Kidney (tissue), 13 donors: ENCODE measurements at regions not wholly inside any gene's neighbourhood (a gene's known extent, or its start where the extent isn't known, plus 50 kb on each side); places are given as distances from the start of the nearest gene placed in this dataset.

ENCODE experiments used
- DNase-seq, 5 donors: peaks; one replicate each; pipeline ENCODE4 v3.0.0-alpha.2; 2013 to 2020
- FAIRE-seq: peaks from 2 replicates; lab custom pipeline; 2012; peaks lifted over from hg19 to GRCh38; lab: Jason Lieb, UNC
- H3K27ac ChIP-seq, 2 donors: one replicate each; pipeline ENCODE4 v1.7.0; 2013; ENCODE audit warnings: low read depth in 2 of 2, low read length in 2 of 2, inconsistent platforms in 1 of 2
- H3K27me3 ChIP-seq: one replicate; pipeline ENCODE4 v1.7.1; 2013; ENCODE audit warnings: low read length, inconsistent platforms; ENCODE audit not compliant: control insufficient read depth, insufficient read depth
- H3K36me3 ChIP-seq, 3 donors: one replicate each; pipeline versions ENCODE4 v1.7.0 to v1.7.1; 2013; ENCODE audit warnings: low read length in 3 of 3, control low read depth in 1 of 3, inconsistent platforms in 1 of 3; ENCODE audit not compliant: insufficient read depth in 3 of 3, control insufficient read depth in 2 of 3
- H3K4me1 ChIP-seq, 3 donors: one replicate each; pipeline versions ENCODE4 v1.7.0 to v1.7.1; 2013; ENCODE audit warnings: low read length in 3 of 3, inconsistent platforms in 1 of 3, low read depth in 1 of 3; ENCODE audit not compliant: control insufficient read depth in 2 of 3, insufficient read depth in 2 of 3
- H3K4me3 ChIP-seq, 3 donors: one replicate each; pipeline versions ENCODE4 v1.7.0 to v1.8.1; 2013; ENCODE audit warnings: low read length in 3 of 3, control low read depth in 1 of 3, inconsistent platforms in 1 of 3
- H3K9ac ChIP-seq, 3 donors: one replicate each; pipeline versions ENCODE4 v1.7.0 to v1.7.1; 2013; ENCODE audit warnings: low read length in 3 of 3, control low read depth in 1 of 3, inconsistent platforms in 1 of 3
- H3K9me3 ChIP-seq, 3 donors: one replicate each; pipeline versions ENCODE4 v1.7.0 to v1.7.1; 2013; ENCODE audit warnings: low read length in 3 of 3, control low read depth in 1 of 3, inconsistent platforms in 1 of 3; ENCODE audit not compliant: control insufficient read depth in 2 of 3, insufficient read depth in 1 of 3
- CTCF ChIP-seq: IDR thresholded peaks from 3 replicates; pipeline ENCODE4 v1.5.1; 2012; ENCODE audit warnings: mild to moderate bottlenecking, moderate library complexity, borderline replicate concordance; ENCODE audit not compliant: insufficient read depth; ENCODE audit errors: extremely low read depth
- intact Hi-C: fragments of 100-400 bp; cut with DNase I; formaldehyde crosslinking; loops from one replicate; pipeline ENCODE4 v1.11.1; 2022
- donor health status: control.
- donor health status: control.
- donor health status: control.
- donor health status: control.
- donor health status: control.
- donor health status: DM: yes; HTN: yes; CAD: no.
- donor health status: Normal renal cell carcinoma (clear cell type).

DNA sequence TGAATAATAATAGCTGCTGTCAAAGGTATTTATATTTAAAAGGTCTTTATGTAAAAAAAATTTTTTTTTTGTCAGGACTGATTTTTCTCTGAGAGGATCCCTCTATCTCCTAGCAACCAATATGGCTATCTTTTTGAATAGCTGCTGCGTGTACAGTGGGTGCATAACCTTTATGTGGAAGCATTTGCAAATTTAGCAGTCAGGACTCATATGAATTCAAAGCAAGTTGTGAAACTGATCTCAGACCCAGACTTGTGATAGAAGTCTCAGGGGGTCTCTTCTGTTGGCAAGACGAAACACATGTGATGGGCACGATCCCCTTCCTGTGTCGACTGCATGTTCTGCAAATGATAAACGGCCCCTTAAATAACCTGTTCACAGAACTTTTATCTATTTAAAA, 114.1 kb upstream of the ARGLU1 start:
- FAIRE-seq: no peak

GRCh38 chr13:106681536-106681935, 113.6 kb upstream of the ARGLU1 start:
- Histone ChIP-seq H3K4me1 (no peaks in the 10 kb centered on the region), H3K36me3 (no peaks in the 10 kb centered on the region), H3K9me3 (no peaks in the 10 kb centered on the region), H3K4me3 (no peak overlapping the region), H3K27ac (no peak overlapping the region), H3K27me3 (no peaks in the 10 kb centered on the region), H3K9ac (no peak overlapping the region)
- DNase-seq (no peak), FAIRE-seq (no peak)
- intact Hi-C loops: no loop called here
- TF ChIP-seq CTCF: no peak

More for the DNA sequence above, 114.1 kb upstream of the ARGLU1 start:
- no peaks in the 10 kb centered on the region for H3K9me3 ChIP-seq
- H3K27ac ChIP-seq: no peak overlapping the region
- no peaks in the 10 kb centered on the region for H3K27me3 ChIP-seq
- intact Hi-C loops: no loop called here
- no peak overlapping the region for H3K9ac ChIP-seq
- H3K36me3 ChIP-seq: no peaks in the 10 kb centered on the region
- no peak overlapping the region for H3K4me3 ChIP-seq
- no peak for TF ChIP-seq CTCF
- no peaks in the 10 kb centered on the region for H3K4me1 ChIP-seq
- DNase-seq: no peak

DNA sequence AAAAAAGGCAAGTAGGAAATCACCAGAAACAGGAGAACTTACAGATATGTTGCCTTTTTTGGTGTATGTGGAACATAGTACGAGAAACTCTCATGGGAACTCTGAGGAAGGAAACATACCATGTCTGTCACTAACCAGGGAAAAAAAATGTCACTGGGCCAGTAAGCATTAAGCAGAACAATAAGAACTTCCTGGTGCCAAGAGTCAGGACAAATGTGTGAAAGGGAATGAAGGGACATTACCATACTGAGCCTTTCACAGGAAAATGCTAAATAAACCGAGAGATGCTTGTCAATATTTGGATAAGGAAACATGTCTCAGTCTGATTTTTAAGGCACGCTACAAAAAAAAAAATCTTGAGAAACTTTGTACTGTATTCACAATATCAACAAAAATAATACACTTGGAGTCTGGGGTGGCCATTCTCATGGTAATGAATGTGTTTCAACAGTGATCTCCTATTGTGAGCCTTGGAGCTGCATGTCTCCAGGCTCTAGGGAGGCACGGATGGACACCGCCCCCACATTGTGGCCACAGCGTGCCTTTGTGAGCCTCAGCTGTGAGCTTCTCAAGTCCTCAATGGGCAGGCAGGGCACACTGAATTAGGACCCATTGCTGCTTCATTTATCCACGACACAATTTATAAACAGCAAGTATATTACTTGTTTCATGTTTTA, 113.0 kb upstream of the ARGLU1 start:
- Histone ChIP-seq H3K9ac (no peak overlapping the region), H3K27ac (peak overlapping the region in 1 of 2 donors; percentile 41), H3K9me3 (no peaks in the 10 kb centered on the region), H3K4me3 (no peak overlapping the region), H3K4me1 (no peaks in the 10 kb centered on the region), H3K27me3 (no peaks in the 10 kb centered on the region), H3K36me3 (no peaks in the 10 kb centered on the region)
- no peak for TF ChIP-seq CTCF
- DNase-seq: peak in 2 of 5 donors; percentile 32 to 47
- intact Hi-C loops: no loop called here
- FAIRE-seq: no peak
